Smooth muscle cell (in vitro differentiated cells): ENCODE measurements at regions not wholly inside any gene's neighbourhood (a gene's known extent, or its start where the extent isn't known, plus 50 kb on each side); places are given as distances from the start of the nearest gene placed in this dataset.
"Not testable (repeated sequence)": the region's sequence is repeated elsewhere in the genome, so short reads cannot be mapped to it uniquely, and the experiment has no call there.

Experiments used
- DNase-seq: peaks from one replicate; lab custom pipeline; 2025; ENCODE audit not compliant: unreplicated experiment; lab: John Stamatoyannopoulos, UW
- H2AFZ ChIP-seq: fragments of 200-600 bp; sonication (generic); 2 replicates; pipeline ENCODE4 v1.6.0; 2016; ENCODE audit warnings: antibody characterized with exemption, low read depth, mild to moderate bottlenecking
- H3F3A ChIP-seq: fragments of 200-600 bp; sonication (generic); 2 replicates; pipeline ENCODE4 v1.6.0; 2017; ENCODE audit warnings: antibody characterized with exemption, low read depth
- H3K27ac ChIP-seq: fragments of 200-600 bp; sonication (generic); 2 replicates; pipeline ENCODE4 v1.5.1; 2016; ENCODE audit warnings: low read depth, mild to moderate bottlenecking
- H3K27me3 ChIP-seq: fragments of 200-600 bp; sonication (generic); 2 replicates; pipeline ENCODE4 v1.6.1; 2016; ENCODE audit warnings: low read depth, mild to moderate bottlenecking
- H3K36me3 ChIP-seq: fragments of 200-600 bp; sonication (generic); 2 replicates; pipeline ENCODE4 v1.5.1; 2016; ENCODE audit warnings: low read depth
- H3K4me1 ChIP-seq: fragments of 200-600 bp; sonication (generic); 2 replicates; pipeline ENCODE4 v1.5.1; 2016; ENCODE audit warnings: low read depth
- H3K4me2 ChIP-seq: fragments of 200-600 bp; sonication (generic); 2 replicates; pipeline ENCODE4 v1.6.0; 2016; ENCODE audit warnings: mild to moderate bottlenecking
- H3K4me3 ChIP-seq: fragments of 200-600 bp; sonication (generic); 2 replicates; pipeline ENCODE4 v1.5.1; 2016; ENCODE audit warnings: mild to moderate bottlenecking
- H3K79me2 ChIP-seq: fragments of 200-600 bp; sonication (generic); 2 replicates; pipeline ENCODE4 v1.6.0; 2016; ENCODE audit warnings: low read depth, mild to moderate bottlenecking
- H3K9ac ChIP-seq: fragments of 200-600 bp; sonication (generic); 2 replicates; pipeline ENCODE4 v1.6.0; 2016; ENCODE audit warnings: low read depth
- H3K9me3 ChIP-seq: fragments of 200-600 bp; sonication (generic); replicated peaks from 2 replicates; pipeline ENCODE4 v1.5.1; 2016; ENCODE audit warnings: low read depth
- H4K20me1 ChIP-seq: fragments of 200-600 bp; sonication (generic); 2 replicates; pipeline ENCODE4 v1.6.0; 2016; ENCODE audit warnings: low read depth
- WGBS: methylation state at CpG from one replicate; pipeline ENCODE4 v1.1.7; 2016; ENCODE audit warnings: low lambda C conversion rate; 5-methylcytosine and 5-hydroxymethylcytosine counted together
- TF ChIP-seq, protein P1 (sequence below): fragments of 200-600 bp; sonication (generic); IDR thresholded peaks from 2 replicates; pipeline ENCODE4 v1.5.1; 2017; ENCODE audit warnings: borderline replicate concordance, mild to moderate bottlenecking, antibody characterized with exemption; ENCODE audit not compliant: insufficient read depth, poor library complexity, severe bottlenecking

DNA sequence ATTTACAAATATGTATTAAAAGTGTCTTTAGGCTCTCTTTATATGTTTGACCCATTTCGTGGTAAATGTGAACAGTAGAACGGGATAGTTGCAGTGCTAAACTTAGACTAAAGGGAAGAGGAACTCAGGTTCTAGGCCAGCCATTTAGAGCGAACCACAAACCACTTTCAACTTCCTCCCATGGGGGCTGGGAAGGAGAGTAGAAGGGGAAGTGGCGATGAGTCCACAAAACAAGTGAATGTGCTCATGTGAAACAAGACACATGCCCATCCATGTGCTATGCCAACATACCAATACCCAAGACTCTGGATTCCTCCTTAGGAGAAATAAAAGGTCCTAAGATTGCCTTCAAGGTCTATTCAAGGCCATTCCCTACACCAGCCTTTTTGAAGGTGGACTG lies 940.4 kb upstream of the FOXG1 start:
- not testable (repeated sequence) for H3K27me3 ChIP-seq, H3F3A ChIP-seq, H4K20me1 ChIP-seq, H3K9me3 ChIP-seq, H3K4me1 ChIP-seq, H2AFZ ChIP-seq, H3K36me3 ChIP-seq, H3K4me2 ChIP-seq, H3K4me3 ChIP-seq, H3K9ac ChIP-seq, DNase-seq, H3K79me2 ChIP-seq, H3K27ac ChIP-seq
- 87% methylated on average over 4 of the region's 4 CpGs for WGBS

- not testable (repeated sequence) for DNase-seq, H3F3A ChIP-seq, H3K27me3 ChIP-seq, H3K9me3 ChIP-seq, H3K9ac ChIP-seq, H3K79me2 ChIP-seq, H4K20me1 ChIP-seq, H2AFZ ChIP-seq, H3K36me3 ChIP-seq, H3K27ac ChIP-seq, H3K4me2 ChIP-seq, H3K4me3 ChIP-seq, H3K4me1 ChIP-seq
- 96% methylated on average over 3 of the region's 3 CpGs for WGBS
Observed at GRCh38 chr14:27831978-27832377, 934.6 kb upstream of the FOXG1 start.

- not testable (repeated sequence) for H3K79me2 ChIP-seq, H3K27ac ChIP-seq, H3K9ac ChIP-seq, H3K9me3 ChIP-seq, H2AFZ ChIP-seq, H3K27me3 ChIP-seq, H3K4me2 ChIP-seq, DNase-seq, H3F3A ChIP-seq, H3K4me1 ChIP-seq, H3K4me3 ChIP-seq, H4K20me1 ChIP-seq, H3K36me3 ChIP-seq
- 79% methylated on average over 5 of the region's 5 CpGs for WGBS
Observed at GRCh38 chr14:27833001-27833400, 933.6 kb upstream of the FOXG1 start.

GRCh38 chr14:27836386-27836785 lies 930.2 kb upstream of the FOXG1 start:
- Histone ChIP-seq H3K9me3 (no peaks in the 10 kb centered on the region), H3K4me3 (no peak overlapping the region)

DNA sequence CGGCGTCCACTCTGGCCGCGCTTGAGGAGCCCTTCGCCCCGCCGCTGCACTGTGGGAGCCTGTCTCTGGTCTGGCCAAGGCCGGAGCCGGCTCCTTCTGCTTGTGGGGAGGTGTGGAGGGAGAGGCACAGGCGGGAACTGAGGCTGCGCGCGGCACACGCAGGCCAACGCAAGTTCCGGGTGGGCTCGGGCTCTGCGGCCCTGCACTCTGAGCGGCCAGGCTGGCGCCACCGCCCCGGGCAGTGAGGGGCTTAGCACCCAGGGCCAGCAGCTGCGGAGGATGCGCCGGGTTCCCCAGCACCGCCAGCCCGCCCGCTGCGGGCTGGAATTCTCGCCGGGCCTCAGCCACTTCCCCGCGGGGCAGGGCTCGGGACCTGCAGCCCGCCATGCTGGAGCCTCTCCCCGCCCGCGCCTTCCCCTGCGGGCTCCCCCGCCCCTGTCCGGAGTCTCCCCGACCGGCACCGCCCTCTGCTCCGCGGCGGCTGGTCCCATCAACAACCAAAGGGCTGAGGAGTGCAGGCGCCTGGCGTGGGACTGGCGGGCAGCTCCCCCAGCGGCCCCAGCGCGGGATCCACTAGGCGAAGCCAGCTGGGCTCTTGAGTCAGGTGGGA lies 921.2 kb upstream of the FOXG1 start:
- H3F3A ChIP-seq = no peaks in the 10 kb centered on the region
- WGBS = 99% methylated on average over 30 of the region's 54 CpGs
- no peaks in the 10 kb centered on the region for H4K20me1 ChIP-seq
- H2AFZ ChIP-seq = no peak overlapping the region
- TF ChIP-seq, protein P1, sequence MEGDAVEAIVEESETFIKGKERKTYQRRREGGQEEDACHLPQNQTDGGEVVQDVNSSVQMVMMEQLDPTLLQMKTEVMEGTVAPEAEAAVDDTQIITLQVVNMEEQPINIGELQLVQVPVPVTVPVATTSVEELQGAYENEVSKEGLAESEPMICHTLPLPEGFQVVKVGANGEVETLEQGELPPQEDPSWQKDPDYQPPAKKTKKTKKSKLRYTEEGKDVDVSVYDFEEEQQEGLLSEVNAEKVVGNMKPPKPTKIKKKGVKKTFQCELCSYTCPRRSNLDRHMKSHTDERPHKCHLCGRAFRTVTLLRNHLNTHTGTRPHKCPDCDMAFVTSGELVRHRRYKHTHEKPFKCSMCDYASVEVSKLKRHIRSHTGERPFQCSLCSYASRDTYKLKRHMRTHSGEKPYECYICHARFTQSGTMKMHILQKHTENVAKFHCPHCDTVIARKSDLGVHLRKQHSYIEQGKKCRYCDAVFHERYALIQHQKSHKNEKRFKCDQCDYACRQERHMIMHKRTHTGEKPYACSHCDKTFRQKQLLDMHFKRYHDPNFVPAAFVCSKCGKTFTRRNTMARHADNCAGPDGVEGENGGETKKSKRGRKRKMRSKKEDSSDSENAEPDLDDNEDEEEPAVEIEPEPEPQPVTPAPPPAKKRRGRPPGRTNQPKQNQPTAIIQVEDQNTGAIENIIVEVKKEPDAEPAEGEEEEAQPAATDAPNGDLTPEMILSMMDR = no peak
- H3K9me3 ChIP-seq = no peaks in the 10 kb centered on the region
- no peaks in the 10 kb centered on the region for H3K36me3 ChIP-seq
- H3K27ac ChIP-seq = no peak overlapping the region
- DNase-seq = no peak
- no peaks in the 10 kb centered on the region for H3K79me2 ChIP-seq
- H3K4me1 ChIP-seq = no peaks in the 10 kb centered on the region
- no peak overlapping the region for H3K4me2 ChIP-seq
- H3K4me3 ChIP-seq = no peak overlapping the region
- H3K9ac ChIP-seq = no peak overlapping the region
- no peaks in the 10 kb centered on the region for H3K27me3 ChIP-seq

More at GRCh38 chr14:27836386-27836785, 930.2 kb upstream of the FOXG1 start:
- Histone ChIP-seq H3K36me3 (no peaks in the 10 kb centered on the region), H3K4me2 (no peak overlapping the region), H2AFZ (no peak overlapping the region), H3K27ac (no peak overlapping the region), H3F3A (no peaks in the 10 kb centered on the region), H3K4me1 (no peaks in the 10 kb centered on the region), H3K9ac (no peak overlapping the region), H3K79me2 (no peaks in the 10 kb centered on the region), H3K27me3 (no peaks in the 10 kb centered on the region), H4K20me1 (no peaks in the 10 kb centered on the region)
- DNase-seq = no peak
- TF ChIP-seq, protein P1 = no peak
